H7 (cell line): ENCODE measurements at regions not wholly inside any gene's neighbourhood (a gene's known extent, or its start where the extent isn't known, plus 50 kb on each side); places are given as distances from the start of the nearest gene placed in this dataset.

Source experiments
- DNase-seq: peaks from one replicate; pipeline ENCODE4 v3.0.0; 2012
- H3K27me3 ChIP-seq: 2 replicates; pipeline ENCODE4 v1.6.0; 2011; ENCODE audit warnings: mild to moderate bottlenecking, low read length; ENCODE audit not compliant: control insufficient read depth, insufficient read depth
- H3K36me3 ChIP-seq: replicated peaks from 2 replicates; pipeline ENCODE4 v1.5.1; 2011; ENCODE audit warnings: low read length; ENCODE audit not compliant: control insufficient read depth, insufficient read depth
- H3K4me3 ChIP-seq: 2 replicates; pipeline ENCODE4 v1.5.1; 2011; ENCODE audit warnings: low read depth, mild to moderate bottlenecking, control low read depth, low read length, moderate library complexity; ENCODE audit not compliant: insufficient read depth

DNA sequence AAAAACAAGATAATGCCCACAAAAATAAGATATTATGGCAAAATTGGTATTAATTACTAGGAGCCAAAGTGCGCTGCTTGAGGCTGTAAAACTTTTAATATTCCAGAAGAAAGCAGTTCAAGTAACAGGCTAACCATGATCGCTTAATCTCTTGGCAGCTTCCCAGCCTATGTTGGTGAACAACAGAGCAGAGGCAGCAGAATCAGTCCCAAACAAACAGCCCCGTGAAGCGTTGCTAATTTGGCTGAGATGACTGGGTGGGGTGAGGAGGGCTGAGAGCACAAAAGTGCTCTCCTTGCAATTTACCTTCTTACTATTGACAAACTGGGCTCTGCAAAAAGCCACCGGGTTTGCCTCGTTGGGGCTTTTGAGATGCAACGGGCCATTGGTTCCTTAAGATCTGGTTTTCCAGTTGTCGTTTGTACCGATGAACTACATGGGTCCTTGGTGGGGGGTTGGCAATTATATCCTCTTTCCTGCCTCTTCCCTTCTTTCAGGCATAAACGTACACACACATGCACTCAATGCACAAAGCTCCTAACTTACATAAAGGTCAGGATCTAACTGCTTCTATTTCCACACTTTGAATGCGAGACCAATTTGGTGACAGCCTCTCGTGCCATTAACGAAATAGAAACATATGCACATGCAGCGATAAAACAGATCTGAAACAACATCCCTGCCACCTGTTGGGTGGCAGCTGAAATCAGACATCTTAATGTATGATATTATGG lies 407.6 kb upstream of the CADM1 start:
- no peak for DNase-seq

GRCh38 chr11:115910379-115910778 lies 406.2 kb upstream of the CADM1 start:
- no peaks in the 10 kb centered on the region; the same call in 1 of the 2 replicates for H3K27me3 ChIP-seq
- DNase-seq: no peak
- no peak overlapping the region for H3K4me3 ChIP-seq
- H3K36me3 ChIP-seq: no peaks in the 10 kb centered on the region

More for the DNA sequence above, 407.6 kb upstream of the CADM1 start:
- Histone ChIP-seq H3K4me3 (no peak overlapping the region), H3K36me3 (no peaks in the 10 kb centered on the region), H3K27me3 (no peaks in the 10 kb centered on the region; the same call in 1 of the 2 replicates)

- Histone ChIP-seq H3K4me3 (no peak overlapping the region), H3K27me3 (no peaks in the 10 kb centered on the region), H3K36me3 (no peaks in the 10 kb centered on the region)
- DNase-seq: no peak
Observed at GRCh38 chr11:115906171-115906570, 402.0 kb upstream of the CADM1 start.

- H3K4me3 ChIP-seq: no peak overlapping the region
- no peak for DNase-seq
- no peaks in the 10 kb centered on the region for H3K36me3 ChIP-seq
- no peaks in the 10 kb centered on the region for H3K27me3 ChIP-seq
Observed at GRCh38 chr11:115905341-115906000, 401.3 kb upstream of the CADM1 start.

GRCh38 chr11:115903179-115903578 lies 399.0 kb upstream of the CADM1 start:
- DNase-seq: no peak
- H3K4me3 ChIP-seq: no peak overlapping the region
- H3K27me3 ChIP-seq: no peaks in the 10 kb centered on the region
- H3K36me3 ChIP-seq: no peaks in the 10 kb centered on the region

DNA sequence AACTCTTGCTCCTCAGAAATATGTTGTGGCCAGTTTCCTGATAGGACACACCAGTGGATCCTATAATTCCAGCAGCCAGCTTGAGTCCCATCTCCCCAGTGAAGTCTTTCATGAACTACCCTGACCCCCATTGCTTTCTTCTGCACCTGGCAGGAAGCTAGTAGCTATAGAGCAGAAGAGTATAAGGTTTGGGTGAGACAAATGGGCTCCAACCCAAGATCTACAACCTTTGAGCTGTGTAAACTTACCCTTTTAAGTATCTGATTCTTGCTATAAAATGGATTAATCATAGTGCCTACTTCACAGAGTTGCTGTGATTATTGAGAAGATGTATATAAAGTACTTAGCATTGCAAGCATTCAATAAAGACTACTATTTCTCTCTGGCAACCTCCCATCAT lies 396.9 kb upstream of the CADM1 start:
- no peak for DNase-seq
- H3K36me3 ChIP-seq: no peaks in the 10 kb centered on the region
- H3K4me3 ChIP-seq: no peak overlapping the region
- no peaks in the 10 kb centered on the region for H3K27me3 ChIP-seq

GRCh38 chr11:115900111-115900510 lies 395.9 kb upstream of the CADM1 start:
- DNase-seq: no peak
- no peak overlapping the region for H3K4me3 ChIP-seq
- H3K27me3 ChIP-seq: no peaks in the 10 kb centered on the region
- H3K36me3 ChIP-seq: no peaks in the 10 kb centered on the region

- no peaks in the 10 kb centered on the region for H3K36me3 ChIP-seq
- H3K4me3 ChIP-seq: no peak overlapping the region
- no peaks in the 10 kb centered on the region for H3K27me3 ChIP-seq
- DNase-seq: no peak
Observed at GRCh38 chr11:115897707-115898106, 393.5 kb upstream of the CADM1 start.

- DNase-seq: no peak
- no peaks in the 10 kb centered on the region for H3K36me3 ChIP-seq
- no peak overlapping the region for H3K4me3 ChIP-seq
- no peaks in the 10 kb centered on the region for H3K27me3 ChIP-seq
Observed at GRCh38 chr11:115896084-115896483, 391.9 kb upstream of the CADM1 start.

DNA sequence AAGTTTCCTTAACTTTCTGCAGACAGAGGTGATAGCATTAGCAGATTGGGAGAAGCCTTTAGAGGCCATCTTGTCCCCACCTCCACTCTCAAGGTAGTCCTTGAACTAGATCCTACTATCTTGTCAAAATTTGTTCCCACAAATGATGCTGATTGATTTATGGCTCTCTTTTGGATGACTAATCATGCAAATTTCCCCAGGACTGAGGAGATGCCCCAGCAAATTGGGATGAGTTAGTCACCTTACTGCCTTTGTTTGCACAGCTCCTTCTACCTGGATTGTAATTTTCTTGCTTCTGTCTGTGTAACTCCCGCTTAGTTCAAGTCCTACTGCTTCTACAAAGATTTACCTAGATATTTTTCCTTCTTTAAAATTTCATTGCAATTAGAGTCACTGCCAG lies 391.4 kb upstream of the CADM1 start:
- Histone ChIP-seq H3K27me3 (no peaks in the 10 kb centered on the region), H3K4me3 (no peak overlapping the region), H3K36me3 (no peaks in the 10 kb centered on the region)
- DNase-seq: no peak

DNA sequence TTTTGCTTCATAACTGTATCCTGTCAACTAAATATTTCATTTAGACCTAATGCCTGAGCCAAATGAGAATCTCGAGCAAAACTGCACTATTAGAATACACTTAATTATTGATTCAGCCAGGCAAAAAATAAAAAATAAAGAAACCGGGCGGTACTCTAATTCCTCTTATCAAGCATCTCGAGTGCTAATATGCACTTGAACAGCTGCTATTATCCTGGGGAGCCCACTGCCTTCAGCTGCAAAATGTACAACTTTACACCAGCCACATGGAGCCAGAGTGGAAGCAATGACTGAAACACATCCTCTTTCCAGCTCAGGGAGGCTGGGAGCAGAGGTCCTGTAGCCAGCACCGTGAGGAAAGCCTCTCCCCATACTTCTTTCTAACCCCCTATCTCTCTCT lies 390.0 kb upstream of the CADM1 start:
- no peak overlapping the region for H3K4me3 ChIP-seq
- no peaks in the 10 kb centered on the region for H3K27me3 ChIP-seq
- no peak for DNase-seq
- no peaks in the 10 kb centered on the region for H3K36me3 ChIP-seq

GRCh38 chr11:115893461-115894099 lies 389.4 kb upstream of the CADM1 start:
- Histone ChIP-seq H3K4me3 (no peak overlapping the region), H3K27me3 (no peaks in the 10 kb centered on the region), H3K36me3 (no peaks in the 10 kb centered on the region)
- DNase-seq: no peak

DNA sequence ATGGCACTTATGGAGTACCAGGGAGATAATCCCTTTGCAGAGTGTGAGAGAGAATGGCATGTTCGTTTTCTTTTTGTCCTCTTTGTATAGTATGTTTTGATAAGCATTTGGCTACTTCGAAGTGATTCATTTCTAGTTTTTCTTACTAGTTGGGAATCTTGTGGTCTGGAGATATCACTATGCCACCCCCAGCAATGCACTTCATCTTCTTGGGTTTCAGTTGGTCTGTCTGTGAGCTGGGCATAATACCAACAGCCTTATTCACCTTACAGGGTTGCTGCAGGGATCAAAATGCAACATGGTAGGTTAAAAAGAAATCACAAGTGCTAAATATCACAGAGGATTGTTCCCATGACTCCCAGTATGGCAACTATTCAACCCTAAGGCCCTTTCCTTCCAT lies 387.8 kb upstream of the CADM1 start:
- Histone ChIP-seq H3K4me3 (no peak overlapping the region), H3K27me3 (no peaks in the 10 kb centered on the region), H3K36me3 (no peaks in the 10 kb centered on the region)
- no peak for DNase-seq

DNA sequence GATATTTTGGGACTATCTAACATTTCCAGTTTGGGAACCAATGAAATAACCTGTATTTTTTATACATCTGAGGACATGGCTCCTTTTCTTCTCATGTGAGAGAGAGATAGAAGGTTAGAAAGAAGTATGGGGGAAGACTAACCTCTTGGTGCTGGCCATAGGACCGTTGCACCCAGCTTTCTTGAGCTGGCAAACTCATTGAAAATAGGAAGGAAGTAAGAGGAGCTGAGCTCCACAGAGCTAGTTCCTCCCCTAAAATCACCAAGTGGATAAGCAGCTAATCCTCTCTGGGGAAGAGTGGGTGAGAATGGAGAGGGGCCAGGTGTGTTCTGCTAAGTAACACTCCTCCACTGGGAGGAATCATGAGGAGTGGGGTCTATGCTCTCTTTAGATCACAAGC lies 387.4 kb upstream of the CADM1 start:
- DNase-seq: no peak
- no peaks in the 10 kb centered on the region for H3K27me3 ChIP-seq
- no peak overlapping the region for H3K4me3 ChIP-seq
- H3K36me3 ChIP-seq: no peaks in the 10 kb centered on the region

GRCh38 chr11:115890500-115890899 lies 386.3 kb upstream of the CADM1 start:
- Histone ChIP-seq H3K27me3 (no peaks in the 10 kb centered on the region; the same call in 1 of the 2 replicates), H3K36me3 (no peaks in the 10 kb centered on the region), H3K4me3 (no peak overlapping the region)
- no peak for DNase-seq
